ENCODE measurements at regions not wholly inside any gene's neighbourhood (a gene's known extent, or its start where the extent isn't known, plus 50 kb on each side); places are given as distances from the start of the nearest gene placed in this dataset.

DNA sequence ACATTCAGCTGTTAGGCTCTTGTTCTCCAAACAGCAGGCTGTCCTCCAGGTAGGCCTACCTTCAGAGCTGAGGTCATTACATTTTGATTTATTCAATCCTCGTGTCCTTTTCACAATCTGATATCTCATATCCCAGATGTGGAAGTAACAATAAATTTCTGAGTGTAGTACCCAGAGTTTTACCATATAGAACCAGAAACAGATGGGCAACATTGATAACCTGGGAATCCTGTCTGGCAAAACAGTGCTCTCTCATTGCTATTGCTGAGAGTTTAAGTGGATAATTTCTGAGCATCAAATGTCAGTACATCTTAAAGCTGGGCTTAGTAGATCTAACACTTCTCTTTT, 1007.8 kb downstream of the REEP3 start:
- Histone ChIP-seq H3K9me3 (no peaks in the 10 kb centered on the region), H3K4me1 (ENCODE audit: insufficient read depth) (no peaks in the 10 kb centered on the region), H3K36me3 (no peaks in the 10 kb centered on the region), H3K27me3 (no peaks in the 10 kb centered on the region), H3K27ac (no peak overlapping the region), H3K4me3 (no peak overlapping the region)
- TF ChIP-seq, protein P1, sequence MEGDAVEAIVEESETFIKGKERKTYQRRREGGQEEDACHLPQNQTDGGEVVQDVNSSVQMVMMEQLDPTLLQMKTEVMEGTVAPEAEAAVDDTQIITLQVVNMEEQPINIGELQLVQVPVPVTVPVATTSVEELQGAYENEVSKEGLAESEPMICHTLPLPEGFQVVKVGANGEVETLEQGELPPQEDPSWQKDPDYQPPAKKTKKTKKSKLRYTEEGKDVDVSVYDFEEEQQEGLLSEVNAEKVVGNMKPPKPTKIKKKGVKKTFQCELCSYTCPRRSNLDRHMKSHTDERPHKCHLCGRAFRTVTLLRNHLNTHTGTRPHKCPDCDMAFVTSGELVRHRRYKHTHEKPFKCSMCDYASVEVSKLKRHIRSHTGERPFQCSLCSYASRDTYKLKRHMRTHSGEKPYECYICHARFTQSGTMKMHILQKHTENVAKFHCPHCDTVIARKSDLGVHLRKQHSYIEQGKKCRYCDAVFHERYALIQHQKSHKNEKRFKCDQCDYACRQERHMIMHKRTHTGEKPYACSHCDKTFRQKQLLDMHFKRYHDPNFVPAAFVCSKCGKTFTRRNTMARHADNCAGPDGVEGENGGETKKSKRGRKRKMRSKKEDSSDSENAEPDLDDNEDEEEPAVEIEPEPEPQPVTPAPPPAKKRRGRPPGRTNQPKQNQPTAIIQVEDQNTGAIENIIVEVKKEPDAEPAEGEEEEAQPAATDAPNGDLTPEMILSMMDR (IDR thresholded peaks at IDR 0.05), result no peak
- TF ChIP-seq POLR2A (IDR thresholded peaks at IDR 0.05), result no peak
- TF ChIP-seq EP300 (IDR thresholded peaks at IDR 0.05), result no peak
- WGBS, 3 donors, result 54 to 72% (median 61%) methylated on average over 1 of the region's 1 CpG
- DNase-seq, result no peak
- intact Hi-C loops (cut with DNase I), result loop anchor here in 1 of 4 donors (5.0 kb wide), 1 partner anchor 363 kb away; no protein-coding TSS in a partner anchor

DNA sequence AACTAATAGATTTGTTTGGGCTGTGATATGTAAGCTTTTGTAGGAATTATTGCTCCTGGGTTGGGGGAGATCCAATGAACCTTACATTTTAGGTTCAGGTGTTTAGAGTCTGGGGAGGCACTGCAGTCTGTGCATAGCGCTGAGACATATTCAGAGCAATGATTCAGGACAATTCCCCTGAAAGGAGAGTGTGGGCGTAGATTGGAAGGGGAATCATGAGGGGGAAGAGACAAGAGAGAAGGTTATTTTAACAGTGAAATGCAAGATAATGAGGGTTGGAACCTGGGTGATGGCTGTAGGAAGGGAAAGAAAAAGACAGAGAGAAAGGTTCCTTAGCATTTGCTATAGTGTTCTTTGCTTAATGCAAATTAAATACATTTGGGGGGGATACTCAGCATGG, 1013.4 kb downstream of the REEP3 start:
- Histone ChIP-seq H3K27me3 (no peaks in the 10 kb centered on the region), H3K36me3 (no peaks in the 10 kb centered on the region), H3K4me3 (no peak overlapping the region), H3K9me3 (no peaks in the 10 kb centered on the region), H3K4me1 (ENCODE audit: insufficient read depth) (no peaks in the 10 kb centered on the region), H3K27ac (no peak overlapping the region)
- 84 to 91% (median 85%) methylated on average over 2 of the region's 2 CpGs for WGBS, 3 donors
- no peak for TF ChIP-seq EP300 (IDR thresholded peaks at IDR 0.05)
- no peak for TF ChIP-seq POLR2A (IDR thresholded peaks at IDR 0.05)
- TF ChIP-seq, protein P1 (IDR thresholded peaks at IDR 0.05), result no peak
- intact Hi-C loops (cut with DNase I), result no loop called here
- DNase-seq, result no peak

DNA sequence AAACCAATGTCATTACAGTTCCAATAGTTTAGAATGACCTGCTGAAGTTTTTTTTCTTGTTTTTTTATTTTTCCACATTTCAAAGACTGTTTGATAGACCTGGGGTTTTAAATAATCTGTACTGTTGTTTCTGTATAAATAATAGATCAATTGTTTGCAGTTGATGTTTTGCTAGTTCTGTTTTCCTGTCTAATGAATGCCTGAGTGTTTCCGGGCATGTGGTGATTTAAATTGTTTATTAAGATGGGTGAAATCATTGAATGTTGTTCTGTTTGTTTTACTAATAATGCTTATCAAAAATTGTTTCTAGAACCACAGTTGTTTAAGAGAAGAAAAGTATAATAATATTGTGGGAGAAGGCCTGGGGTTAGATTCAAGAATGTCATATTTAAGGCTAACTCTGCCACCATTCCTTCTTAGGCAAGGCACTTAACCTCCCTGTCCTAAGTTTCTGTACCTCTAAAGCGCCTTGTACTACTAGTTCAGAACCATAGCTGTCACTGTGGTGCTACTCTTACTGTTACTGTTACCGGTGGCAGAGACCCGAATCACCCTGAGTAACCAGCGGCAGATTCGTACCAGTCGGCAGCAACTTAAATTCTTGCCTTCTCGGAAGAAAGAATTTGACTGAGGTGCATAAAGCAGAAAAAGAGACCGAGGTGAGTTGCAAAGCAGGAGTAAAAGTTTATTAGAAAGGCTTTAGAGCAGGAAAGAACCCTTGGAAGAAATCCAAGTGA, 1014.1 kb downstream of the REEP3 start:
- DNase-seq, result no peak

DNA sequence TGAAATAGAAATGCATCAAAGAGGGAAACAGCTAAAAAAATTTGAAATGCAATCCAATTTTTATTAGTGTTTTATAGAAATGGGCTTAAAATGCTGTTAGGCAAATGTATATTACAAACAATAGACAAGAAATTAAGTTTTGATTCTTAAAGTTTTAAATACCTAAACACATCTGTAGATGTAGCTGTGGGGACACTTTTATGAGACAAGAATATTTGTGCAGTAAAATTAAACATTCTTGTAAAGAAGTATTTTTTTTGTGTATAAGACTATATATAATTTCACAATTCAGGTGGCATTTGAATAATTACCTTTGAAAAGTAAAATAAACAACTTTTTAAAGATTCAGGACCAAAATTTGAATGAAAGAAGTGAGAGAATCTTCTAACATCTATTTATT, 1015.9 kb downstream of the REEP3 start:
- Histone ChIP-seq H3K27me3 (no peaks in the 10 kb centered on the region), H3K4me1 (ENCODE audit: insufficient read depth) (no peaks in the 10 kb centered on the region), H3K36me3 (no peaks in the 10 kb centered on the region), H3K27ac (no peak overlapping the region), H3K9me3 (no peaks in the 10 kb centered on the region), H3K4me3 (no peak overlapping the region)
- no peak for DNase-seq
- intact Hi-C loops (cut with DNase I), result no loop called here
- TF ChIP-seq POLR2A (IDR thresholded peaks at IDR 0.05), result no peak
- TF ChIP-seq, protein P1 (IDR thresholded peaks at IDR 0.05), result no peak
- no peak for TF ChIP-seq EP300 (IDR thresholded peaks at IDR 0.05)

More for the DNA sequence above, 1014.1 kb downstream of the REEP3 start:
- Histone ChIP-seq H3K36me3 (no peaks in the 10 kb centered on the region), H3K9me3 (no peaks in the 10 kb centered on the region), H3K27ac (no peak overlapping the region), H3K4me3 (no peak overlapping the region), H3K4me1 (ENCODE audit: insufficient read depth) (no peaks in the 10 kb centered on the region), H3K27me3 (no peaks in the 10 kb centered on the region)
- WGBS, 3 donors, result 81 to 88% (median 82%) methylated on average over 9 of the region's 9 CpGs
- intact Hi-C loops (cut with DNase I), result no loop called here
- no peak for TF ChIP-seq POLR2A (IDR thresholded peaks at IDR 0.05)
- TF ChIP-seq EP300 (IDR thresholded peaks at IDR 0.05), result no peak
- TF ChIP-seq, protein P1 (IDR thresholded peaks at IDR 0.05), result no peak
